ENCODE measurements at regions not wholly inside any gene's neighbourhood (a gene's known extent, or its start where the extent isn't known, plus 50 kb on each side); places are given as distances from the start of the nearest gene placed in this dataset.
"Not testable (repeated sequence)": the region's sequence is repeated elsewhere in the genome, so short reads cannot be mapped to it uniquely, and the experiment has no call there.

DNA sequence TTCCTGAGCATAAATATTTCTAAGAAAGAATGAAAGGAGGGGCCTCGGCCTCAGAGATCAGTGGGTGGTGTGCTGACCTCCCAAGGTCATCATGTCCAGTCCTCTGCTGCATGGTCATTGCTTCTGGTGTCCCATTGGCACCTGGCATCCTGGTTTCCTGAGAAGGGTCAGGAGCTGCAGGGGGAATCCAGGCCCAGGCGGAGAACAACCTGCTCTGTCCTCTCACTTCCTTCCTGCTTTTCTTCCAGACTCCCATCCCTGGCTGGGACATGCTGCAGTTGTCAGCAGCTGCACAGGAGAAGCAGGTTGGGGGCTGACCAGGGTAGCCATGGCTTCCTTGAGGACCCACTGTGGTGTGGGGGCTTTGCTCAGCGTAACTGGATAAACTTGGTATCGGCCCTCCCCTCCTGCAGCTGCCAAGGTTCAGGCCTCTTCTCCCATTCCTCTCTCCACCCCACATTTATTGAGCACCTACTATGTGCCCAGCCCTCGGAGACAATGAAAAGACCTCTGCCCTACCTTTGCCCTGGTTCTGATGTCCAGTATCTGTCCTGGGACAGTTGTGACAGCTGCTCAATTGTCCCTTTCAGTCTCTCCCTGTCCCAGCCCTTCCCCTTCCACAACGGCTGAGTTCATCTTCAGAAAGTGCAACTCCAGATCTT lies 155.2 kb downstream of the CEBPB start:
- DNase-seq: no peak

DNA sequence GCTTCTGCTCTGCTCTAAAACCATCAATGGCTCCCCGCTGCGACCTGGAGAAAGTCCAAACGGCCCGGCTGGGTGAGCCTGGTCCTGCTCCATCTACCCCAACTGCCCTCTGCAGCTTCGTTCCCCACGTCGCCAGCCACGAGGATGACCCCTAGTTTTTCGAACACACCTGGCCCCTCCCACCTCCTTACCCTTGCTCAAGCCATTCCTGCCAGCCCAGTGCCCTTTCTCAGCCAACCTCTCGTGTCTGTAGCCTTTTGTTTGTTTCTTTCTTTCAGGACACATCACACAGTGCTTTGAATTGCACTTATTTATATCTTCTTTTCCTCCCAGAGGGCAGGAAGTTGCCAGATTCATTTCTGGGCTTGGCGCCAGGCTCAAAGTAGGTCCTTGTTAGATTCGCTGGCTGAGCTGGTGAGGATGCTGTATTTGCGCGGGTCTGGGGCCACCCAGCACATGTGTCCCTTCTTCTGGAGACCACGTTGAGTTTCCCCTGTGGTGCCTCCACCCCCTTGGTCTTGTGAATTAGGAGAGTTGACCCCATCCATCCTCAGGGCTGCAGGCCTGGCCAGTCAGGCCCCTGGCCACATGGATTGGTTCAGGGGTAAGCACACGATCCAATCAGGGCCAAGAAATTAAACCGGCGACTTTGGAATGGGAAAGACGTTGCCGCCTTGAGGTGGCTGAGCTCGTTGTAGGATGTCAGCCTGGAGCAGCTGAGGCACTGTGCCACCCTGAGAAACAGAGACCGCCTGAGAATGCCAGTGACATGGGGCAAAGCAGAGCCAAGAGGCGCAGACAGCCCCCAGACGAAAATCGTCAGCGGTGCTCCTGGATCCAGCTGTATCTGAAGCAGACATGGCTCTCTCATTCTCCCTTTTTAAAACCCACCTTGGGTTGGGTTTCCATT lies 156.0 kb downstream of the CEBPB start:
- no peak for DNase-seq

DNA sequence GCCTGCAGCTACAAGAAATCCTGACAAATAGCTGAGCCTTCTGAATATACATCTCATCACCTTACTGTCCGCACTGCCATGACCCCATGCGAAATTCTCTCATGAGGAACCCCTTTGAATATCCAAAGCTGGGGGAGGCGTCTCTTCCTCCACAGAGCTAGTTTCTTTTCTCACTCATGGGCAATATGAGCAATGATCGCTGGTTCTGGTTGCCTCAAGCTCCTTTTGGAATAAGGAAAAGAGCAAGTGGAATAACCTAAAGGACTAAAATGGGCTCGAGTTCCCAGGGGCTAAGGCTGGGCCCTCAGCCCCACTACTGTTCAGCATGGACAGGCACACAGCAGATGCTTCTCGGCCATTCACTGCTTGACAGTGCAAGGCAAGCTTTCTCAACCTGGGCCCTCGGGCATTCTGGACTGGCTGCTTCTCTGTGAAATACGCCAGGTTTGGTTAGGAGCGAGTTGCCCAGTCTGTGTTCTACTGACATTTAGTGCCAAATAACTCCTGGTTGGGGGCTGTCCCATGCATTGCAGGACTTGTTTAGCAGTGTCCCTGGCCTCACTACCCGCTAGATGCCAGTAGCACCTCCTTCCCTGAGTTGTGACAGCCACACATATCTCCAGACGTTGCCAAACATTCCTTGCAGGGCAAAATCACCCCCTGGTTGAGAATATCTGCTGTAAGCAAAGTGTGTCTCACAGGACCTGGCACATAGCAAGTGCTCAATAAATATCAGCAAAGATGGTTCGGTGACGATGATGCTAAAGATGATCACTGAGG lies 156.8 kb downstream of the CEBPB start:
- DNase-seq: no peak

DNA sequence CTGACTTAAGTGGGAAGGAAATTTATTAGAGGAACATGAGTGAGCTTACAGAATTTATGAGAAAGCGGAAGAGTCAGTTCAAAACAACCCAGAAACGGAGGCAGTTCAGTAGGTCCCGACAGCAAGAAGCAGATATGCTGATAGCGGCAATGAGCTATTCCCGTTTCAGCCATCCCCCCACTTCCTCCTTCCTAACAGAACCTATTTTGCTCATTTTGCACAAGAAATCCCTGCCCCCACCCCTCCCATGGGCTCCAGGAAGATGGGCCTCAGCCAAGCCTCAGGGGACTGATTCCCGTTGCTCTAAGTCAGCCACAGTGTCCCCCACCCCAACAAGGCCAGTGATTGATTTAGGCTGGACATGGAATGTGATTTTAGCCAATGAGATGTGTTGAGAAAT lies 157.5 kb downstream of the CEBPB start:
- no peak for DNase-seq

DNA sequence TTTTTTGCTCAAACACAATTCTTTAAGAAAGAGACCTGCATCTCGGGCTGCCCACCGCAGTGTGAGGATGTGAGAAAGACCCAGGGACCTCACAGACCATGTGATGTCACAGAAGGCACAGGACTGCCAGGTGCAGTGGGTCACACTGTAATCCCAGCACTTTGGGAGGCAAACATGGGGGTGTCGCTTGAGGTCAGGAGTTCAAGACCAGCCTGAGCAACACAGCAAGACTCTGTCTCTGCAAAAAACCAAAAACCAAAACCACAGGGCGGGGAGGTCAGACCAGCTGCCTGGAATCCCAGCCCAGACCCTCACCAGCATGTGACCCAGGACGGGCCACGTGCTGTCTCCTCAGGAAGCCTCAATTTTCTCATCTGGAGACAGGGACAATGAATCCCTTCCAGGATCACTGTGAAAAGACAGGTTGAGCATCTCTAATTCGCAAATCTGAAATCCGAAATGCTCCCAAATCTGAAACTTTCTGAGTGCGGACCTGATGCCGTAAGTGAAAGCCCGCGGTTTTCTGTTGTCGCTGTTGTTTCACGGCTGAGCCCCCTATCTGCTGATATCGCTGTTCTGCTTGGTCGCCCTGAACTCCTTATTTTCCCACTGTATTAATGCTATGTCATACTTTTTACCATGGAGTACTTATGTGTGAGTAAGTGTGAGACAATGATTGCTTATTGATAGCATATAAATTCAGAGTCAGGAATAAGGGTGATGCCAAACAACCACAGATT lies 159.5 kb upstream of the PTPN1 start:
- no peak for DNase-seq

DNA sequence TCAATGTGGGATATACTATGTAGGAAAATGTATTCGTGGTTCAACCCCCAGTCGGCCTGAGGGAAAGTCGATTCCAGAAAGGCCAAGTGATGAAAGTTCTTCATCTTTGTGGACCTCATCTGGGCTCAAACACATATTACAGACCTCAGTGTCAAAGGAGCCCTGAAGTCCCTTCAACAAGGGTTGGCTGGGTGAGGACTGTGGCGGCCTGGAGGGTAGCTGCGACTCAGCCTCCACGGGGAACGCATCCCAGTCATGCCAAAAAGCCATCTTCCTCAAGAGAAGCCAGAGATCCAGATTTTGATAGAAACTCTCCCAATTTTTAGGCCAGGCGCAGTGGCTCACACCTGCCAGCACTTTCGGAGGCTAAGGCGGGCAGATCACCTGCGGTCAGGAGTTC lies 158.6 kb upstream of the PTPN1 start:
- DNase-seq: no peak

DNA sequence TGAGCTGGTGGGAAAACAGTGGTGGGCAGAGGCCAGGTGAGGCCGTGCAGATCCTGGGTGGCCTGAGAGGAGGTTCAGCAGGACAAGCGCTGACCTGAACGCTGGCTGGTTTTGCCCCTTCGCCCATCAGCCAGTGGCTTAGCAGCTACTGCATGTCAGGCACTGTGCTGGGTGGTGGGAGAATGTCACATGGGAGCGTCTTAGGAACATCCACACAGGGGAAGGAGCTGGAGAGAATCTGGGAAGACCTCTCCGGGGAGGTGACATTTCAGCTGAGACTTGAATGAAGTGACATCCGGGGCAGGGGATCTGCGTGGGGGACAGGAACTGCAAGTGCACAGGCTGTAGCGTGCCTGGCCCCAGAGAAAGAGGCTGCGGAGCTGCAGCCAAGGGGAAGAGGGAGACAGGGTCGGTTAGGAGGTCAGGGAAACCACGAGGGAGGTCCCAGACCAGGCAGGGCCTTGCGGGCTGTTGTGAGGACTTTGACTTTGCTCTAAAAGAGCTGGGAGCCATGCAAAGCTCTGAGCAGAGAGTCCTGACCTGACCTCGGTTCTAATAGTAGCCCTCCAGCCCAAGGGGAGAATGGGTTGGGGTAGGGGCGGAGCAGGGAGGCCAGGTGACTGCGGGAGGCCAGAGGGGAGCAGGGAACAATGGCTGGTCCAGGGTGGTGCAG lies 156.8 kb upstream of the PTPN1 start:
- DNase-seq: no peak

DNA sequence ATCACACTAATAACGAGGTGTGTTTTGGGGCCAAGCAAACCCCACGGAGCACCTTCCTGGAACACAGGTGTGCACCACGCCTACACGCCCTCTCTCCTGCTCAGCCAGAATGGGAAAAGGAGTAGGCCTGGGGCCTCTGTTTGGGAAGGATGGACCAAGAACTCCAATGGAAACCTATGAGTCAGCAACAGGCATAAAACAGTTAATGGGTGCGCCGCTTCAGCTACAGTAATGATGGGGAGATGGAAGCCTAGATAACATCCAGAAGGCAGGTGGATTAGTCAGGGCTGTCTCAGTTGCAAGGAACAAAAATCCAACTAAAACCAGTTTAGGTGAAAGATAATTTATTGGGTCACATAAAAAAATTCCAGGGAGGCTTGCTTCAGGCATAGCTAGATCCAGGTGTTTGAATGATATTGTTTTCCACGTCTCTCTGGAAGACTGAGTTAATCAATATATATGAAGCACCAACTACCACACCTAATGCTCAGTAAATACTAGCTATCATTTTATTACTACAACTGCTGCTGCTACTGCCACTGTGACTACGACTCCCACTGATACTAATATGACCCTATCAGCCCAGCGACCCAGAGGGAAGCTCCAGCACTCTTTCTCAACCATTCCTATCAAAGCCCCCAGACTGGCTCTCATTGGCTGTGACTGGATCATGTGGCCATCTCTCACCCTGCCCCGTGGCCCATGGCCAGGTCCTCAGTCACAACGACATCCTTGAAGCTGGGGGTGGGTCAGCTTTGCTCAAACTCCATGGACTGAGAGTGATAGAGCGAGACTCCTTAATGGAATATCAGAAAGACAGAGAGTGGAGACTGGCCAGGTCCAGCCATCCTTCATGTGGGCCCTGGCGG lies 155.2 kb upstream of the PTPN1 start:
- peak; percentile 36 for DNase-seq

DNA sequence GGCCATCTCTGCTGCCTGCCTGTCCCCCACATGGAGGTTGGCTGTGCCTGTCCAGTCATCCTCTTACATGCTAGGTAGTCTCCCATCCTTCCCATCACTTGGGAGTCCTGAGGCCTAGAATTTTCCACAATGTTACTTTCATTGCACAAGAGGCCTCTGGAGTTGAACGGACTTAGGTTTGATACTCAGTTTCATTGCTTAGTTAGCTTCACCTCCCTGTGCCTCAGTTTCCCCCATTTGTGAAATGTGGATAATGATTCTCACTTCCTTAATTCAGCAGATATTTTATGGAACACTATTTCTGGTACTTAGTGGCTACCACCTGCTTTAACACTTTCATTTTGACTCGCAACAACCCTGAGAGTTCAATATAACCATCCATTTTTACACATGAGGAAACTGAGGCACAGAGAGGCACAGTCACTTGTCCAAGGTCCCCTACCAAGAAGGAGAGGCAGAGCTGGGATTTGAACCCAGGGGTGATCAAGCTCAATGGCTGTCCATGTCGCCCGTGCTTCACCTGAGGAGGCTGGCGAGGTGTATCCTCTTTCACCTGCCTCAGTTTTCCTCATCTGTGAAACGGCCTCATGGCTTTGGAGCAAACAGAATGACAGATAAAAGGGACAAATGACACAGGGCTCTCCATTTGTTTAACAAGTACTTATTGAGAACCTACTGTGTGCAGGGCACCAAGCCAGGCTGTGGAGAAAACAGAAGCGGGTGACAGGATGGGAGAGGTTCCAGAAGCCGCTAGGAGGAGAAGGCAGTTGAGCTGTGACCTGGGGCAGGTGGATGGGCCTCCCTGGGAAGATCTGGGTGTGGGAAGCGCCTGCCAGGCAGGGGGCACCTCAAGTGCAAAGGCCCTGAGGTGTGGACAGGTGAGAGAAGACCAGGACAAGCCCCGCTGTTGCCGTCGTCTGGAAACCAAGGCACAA lies 154.3 kb upstream of the PTPN1 start:
- DNase-seq: no peak

DNA sequence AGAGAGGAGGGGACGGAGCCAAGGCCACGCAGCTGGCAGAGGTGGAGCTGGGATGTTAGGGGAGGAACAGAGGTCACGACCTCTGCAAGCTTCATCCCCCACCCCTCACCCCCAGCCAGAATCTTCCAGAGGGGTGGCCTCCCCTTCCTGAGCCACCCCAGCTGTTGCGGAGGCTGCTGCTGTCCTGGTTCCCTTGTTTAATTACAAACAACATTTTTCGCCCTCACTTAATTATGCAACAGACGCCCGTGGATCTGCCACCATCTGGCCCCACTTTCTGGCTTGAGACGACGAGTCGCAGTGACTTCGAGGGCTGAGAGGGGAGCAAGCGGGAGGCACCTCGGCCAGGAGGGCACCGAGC lies 153.7 kb upstream of the PTPN1 start:
- DNase-seq: peak; percentile 79

DNA sequence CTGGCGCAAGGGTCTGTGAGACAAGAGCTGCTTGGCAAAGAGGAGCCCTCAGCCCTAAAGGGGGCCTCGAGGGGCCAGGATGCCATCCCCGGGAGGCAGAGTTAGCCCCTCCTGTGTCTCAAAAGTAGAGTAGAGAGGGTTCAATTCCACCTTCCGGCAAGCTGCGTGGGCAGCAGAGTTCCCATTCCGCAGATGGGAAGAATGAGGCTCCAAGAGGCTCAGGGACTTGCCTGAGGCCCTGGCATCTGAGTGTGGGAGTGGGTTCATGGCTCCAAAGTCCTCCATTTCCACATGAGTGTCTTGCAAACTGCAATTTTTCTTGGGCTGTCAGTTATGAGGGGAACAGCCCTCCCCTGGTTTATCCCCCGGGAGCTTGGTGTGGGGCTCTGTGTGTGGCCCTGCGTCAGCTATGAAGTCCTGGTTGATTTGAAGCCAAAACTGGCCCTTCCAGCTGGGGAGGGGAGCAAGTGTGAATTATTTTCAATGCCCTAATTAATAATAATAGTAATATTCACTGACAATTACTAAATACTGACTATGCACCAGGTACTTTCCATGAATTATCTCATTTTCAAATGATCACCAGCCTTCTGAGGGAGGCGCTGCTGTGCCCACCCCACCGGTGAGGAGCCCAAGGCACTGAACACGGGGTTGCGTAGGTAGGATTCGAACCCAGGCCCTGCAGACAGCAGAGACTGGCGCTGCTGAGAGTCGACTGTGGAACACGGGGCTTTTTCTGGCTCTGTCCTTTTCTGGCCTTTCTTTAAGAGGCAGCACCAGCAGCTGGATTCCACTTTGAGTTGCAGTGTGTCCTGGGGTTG lies 153.0 kb upstream of the PTPN1 start:
- no peak for DNase-seq

DNA sequence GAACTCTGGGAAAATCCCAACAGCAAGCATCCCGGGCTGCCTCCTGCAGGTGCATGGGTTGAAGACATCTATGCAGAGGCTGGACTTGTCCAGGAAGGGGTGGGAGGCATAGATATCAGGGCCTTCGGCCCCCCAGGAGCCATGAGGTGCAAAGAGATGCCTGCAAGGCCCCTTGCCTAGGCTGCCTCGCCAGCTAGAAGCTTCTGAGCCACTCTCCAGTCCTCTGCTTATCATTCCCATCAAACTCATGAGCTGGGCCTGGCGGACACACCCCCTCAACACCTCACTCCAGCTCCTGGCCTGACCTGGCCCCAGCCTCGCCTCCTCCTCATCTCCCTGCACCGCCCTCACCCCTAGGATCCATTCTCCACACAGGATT lies 152.4 kb upstream of the PTPN1 start:
- no peak for DNase-seq

DNA sequence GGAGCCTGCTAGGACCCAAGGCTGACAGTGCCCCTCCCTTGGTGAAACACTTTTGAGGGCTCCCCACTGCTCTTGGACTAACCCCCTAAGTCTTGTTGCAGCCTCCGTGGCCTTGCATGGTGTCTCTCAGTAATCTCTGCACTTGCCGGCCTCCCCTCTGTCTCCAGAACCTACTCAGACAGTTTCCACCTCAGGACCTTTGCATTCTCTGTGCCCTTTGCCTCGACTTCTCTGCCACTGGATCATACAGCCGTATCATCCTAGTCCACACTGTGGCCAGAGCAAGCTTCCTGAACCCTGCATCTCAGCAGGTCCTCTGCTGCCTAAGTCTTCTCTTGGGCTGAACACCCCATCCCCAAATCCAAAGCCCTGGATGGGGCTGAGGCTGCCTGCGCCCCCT lies 152.0 kb upstream of the PTPN1 start:
- DNase-seq: no peak

DNA sequence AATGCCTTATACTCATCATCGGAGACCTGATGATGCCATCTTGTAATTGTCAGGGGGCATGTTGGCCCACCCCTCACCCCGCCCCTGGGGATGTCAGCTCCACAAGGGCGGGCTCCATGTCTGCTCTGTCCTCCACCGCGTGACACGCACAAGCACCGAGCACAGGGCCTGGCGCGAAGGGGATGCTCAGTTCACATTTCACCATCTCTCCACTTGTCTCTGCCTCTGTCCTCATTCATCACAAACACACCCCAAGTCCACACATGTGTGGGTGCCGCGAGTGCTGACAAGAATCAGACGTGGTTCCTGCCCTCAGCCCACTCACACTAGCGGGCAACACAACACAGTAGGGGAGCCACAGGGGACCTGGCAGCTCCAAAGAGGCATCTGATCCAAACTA lies 151.2 kb upstream of the PTPN1 start:
- no peak for DNase-seq

DNA sequence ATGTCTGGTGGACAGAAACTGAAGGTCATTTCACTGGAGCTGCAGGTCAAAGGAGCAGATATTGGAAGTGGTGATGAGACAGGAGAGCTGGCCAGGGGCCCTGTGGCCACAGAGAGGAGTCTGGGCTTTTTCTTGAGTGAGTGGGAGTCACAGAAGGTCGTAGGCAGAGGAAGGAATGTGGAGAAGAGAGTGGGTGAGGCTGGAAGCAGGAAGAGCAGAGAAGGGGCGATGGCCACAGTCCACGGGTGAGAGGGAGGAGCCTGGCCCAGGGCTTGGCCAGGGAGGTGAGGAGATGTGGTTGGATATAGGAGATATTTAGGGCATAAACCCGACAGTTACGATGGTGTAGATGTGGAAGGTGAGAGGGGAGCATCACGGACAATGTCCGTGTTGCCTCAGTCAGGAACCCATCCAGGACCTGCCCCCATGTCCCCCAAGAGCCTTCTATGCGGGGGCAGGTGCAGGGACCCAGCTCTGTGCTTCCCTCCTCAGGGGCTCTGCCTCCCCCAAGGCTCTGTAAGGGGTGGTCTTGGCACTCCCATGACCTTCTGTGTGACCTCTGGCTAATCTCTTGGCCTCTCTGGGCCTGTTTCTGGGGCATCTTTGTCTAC lies 150.5 kb upstream of the PTPN1 start:
- no peak for DNase-seq

DNA sequence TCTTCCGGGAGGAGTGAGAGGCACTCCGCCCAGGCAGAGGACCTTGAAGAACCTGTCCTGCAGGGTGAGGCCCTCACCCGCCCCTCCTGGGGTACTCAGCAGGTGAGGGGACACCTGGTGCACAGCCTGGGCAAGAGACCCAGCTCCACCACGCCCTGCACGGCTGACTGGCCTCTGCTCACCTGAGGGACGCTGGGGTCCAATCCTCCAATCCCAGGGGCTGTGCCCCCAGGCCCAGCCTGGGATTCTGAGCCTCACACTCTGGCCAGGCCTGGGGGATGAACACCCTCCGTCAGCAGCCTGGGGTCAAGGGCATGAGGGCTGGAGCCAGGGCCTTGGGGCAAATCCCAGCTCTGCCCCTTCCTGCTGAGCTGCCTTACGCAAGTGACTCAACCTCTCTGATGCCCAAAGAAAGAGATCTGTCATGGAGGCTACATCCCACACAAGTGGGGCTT lies 149.9 kb upstream of the PTPN1 start:
- no peak for DNase-seq

DNA sequence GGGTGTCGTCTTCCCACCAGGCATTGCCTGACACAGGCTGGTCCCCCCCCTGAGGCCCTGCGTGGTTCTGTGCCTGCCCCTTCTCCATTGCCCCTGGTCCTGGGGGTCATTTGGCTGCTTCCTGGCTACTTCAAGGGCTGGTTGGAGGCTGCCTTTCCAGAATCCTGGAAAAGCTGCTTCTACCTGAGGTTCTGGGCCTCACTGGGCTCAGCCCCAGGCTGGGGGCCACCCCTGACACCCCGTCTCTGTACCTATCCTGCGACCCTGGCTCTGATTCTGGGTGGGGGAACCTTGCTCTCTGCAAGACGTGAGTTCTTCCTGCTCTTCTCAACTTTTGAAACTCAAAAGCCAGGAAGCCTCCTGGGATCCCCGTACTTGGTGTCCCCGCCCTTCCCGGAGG lies 149.3 kb upstream of the PTPN1 start:
- no peak for DNase-seq

DNA sequence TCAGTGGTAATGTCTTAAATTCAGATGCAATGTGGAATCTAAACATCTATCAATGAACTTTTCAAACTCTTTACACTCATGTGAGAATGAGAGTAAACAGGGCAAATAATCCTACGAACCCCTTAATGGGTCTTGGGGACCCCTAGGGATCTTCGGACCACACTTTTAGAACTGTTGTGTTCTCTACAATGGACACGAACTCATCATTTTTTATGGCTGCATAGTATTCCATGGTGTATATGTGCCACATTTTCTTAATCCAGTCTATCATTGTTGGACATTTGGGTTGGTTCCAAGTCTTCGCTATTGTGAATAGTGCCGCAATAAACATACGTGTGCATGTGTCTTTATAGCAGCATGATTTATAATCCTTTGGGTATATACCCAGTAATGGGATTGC lies 148.0 kb upstream of the PTPN1 start:
- not testable (repeated sequence) for DNase-seq

DNA sequence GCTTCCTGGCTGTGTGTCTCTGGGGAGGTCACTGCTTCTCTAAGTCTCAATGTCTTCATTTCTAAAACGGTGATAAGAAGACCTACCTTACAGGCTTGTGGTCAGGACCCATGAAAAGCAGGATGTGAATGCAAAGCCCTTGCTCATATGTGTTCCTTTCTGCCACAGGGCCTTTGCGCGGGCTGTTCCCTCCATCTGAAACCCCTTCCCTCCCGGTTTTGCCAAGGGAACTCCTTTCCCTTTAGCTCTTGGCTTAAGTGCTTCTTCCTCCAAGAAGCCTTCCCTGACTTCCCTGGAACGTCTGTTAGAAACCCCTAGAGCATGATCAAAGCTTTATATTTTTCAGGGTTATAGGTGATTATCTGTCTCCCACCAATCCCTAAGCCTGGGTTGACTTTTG lies 147.2 kb upstream of the PTPN1 start:
- no peak for DNase-seq
